Stimulated activated CD8-positive, alpha-beta memory T cell treated with anti-CD3 and anti-CD28 coated beads, Interleukin-4, amount 100 ng/mL, for 1 hour (primary cell): ENCODE measurements at regions not wholly inside any gene's neighbourhood (a gene's known extent, or its start where the extent isn't known, plus 50 kb on each side); places are given as distances from the start of the nearest gene placed in this dataset.

Source experiments
- DNase-seq, 2 donors: peaks; one replicate each; pipeline ENCODE4 v3.0.0-alpha.2; 2020; ENCODE audit warnings: low read depth in 2 of 2, low spot score in 1 of 2

DNA sequence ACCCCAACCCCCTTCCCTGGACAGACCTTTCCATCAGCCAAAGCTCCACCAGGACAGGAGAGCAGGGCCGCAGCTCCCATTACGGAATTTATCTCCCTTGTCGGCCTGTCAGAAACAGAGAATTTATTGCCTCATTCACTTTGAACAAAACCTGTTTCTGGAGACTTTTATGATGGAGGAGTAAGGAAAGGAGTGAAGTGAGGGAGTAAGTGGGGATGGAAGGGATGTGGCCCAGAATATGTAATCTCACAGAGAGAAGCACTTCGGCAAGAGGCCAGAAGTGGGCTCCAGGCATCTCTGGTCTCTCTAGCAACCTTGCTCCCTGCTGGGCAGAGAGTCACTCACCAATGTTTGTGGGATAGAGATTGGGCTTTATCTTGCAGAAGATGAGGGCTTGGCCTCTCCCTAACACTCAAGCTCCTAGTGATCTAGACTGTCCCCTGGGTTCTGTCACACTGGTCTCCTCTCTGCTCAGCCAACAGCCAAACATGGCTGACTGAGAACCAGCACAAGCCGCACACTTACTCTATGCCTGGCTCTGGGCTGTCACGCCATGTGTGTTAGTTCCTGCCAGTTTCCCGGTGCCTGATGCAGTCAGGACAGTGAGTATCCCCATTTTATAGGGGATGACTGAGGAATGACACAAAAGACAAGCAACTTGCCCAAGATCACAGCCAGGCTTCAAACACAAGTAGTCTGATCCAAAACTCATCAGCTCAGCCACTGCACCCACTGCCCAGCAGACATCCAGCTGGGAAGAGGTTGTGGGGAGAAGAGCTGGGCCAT is 149.4 kb upstream of the ZMIZ1 start:
- no peak for DNase-seq

DNA sequence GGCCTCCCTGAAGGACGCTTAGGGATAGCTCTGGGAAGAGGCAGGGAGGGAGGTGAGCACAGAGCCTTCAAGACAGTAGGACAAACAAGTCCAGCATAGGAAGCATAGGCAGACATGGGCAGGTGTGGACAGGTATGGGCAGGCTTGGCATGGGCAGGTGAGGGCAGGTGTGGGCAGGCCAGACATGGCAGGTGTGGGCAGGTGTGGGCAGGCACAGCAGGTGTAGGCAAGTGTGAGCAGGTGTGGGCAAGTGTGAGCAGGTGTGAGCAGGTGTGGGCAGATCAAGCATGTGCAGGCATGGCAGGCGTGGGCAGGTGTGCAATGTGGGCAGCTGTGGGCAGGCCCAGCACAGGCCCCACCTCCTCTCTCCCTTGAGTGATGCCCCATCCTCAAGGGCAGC is 148.8 kb upstream of the ZMIZ1 start:
- DNase-seq: no peak

DNA sequence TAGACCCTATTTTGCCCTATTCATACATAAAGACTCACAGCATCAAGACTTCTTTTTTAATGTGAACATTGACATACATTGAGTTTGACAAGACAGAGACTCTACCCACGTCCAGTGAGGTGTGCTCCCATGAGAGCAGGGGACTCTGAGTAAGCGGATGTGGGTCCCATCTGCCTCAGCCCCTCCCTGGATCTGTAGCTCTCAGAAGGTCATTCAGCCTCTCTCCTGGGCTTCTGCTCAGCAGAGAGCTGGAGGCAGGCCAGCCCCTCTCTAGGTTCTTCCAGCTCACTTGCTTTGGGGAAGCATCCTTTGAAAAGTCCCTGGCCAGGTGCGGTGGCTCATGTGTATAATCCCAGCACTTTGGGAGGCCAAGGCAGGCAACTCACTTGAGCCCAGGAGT is 146.9 kb upstream of the ZMIZ1 start:
- DNase-seq: no peak

DNA sequence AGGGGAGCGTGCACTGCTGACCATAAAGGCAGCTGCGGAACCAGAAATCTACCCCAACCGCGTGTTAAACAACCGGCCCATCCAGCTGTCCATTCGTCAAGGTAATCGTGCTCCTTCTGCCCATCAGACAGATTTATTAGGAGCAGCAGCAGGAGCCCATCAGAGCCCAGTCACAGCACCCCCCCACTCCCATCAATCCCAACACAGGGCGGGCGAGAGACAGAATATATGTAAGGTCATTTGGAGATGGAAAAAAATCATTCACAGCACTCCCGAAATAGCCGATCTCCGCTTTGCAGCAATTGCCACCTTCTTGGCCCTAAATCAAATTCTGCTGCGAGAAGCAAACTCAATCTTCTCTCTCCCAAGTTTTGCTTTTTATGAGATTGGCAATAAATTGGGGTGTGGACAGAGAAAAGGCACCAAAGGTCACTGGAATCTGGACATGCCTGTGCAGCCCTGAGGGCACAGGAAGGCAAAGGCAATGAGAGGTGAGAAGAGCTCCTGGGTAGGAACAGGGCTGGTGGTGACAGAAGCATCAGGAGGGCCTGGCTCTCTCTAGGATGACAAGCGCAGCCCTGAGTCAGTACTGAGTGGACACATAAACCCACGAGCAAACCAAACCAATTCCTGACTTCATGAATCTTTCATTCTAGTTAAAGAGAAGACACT is 145.0 kb upstream of the ZMIZ1 start:
- DNase-seq: no peak

DNA sequence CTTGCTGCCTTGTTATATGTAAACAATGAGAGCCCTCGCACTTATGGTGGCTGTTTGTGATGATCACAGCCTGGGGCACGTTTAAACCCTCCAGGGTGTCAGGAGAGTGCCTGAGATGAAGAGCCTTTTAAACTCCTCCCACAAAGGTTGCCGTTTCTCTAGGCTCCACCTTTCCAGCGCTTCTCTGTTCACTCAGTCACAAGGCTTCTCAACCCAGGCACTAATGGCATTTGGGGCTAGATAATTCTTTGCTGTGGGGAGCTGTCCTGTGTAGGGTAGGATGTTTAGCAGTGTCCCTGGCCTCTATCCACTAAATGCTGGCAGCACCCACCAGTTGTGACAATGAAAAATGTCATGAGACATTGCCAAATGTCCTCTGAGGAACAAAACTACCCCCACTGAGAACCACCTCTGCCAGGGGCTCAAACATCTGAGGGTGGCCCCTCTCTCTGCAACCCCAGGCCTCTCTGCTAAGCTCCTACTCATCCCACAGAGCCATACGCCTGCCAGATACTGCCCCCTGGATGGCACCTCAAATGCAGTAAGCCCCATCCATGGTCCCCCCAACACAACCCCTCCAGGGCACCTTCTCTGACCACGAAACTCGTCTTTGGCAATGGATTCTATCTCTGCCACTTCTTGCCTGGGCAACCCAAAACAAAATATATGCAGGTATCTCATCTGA is 144.3 kb upstream of the ZMIZ1 start:
- DNase-seq: no peak

DNA sequence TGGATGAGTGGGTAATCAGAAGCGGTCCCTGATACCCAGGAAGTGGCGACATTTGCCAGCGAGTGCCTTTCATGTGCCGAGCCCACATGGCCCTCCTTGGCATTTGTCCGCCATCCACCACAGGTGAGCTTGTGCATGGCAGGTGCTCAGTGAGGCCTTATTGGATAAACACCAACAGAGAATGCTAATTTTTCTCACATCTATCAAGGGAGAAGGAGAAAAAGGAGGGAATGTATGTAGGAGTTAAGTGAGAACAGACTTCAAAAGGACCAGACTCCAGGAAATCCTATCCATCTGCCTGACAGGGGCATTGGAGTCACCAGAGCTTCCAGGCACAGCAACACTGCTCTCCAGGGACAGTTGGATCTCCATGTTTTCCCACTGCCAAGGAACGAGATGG is 143.5 kb upstream of the ZMIZ1 start:
- no peak for DNase-seq

DNA sequence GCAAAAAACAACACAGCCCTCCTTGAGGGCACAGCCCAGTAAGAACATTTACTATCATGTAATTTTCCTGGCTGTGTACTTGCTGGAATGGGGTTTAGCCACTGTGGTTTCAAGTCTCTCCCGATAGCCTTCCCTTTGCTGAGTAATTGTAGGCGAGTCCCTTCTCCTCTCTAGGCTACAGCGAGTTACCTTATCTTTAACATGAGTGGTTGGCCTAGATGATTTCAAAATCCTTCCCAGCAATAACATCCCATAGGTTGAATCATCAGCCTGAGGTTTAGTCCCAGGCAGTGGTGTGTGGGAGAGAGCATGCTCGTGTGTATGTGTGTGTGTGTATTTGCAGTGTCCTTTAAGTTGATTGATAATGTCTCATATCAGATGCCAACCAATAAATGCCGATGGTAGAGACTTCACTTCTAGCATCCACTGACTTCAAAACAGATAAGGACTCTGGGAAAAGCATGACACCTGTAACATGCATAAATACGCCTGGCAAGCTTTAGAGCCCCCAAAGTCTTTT is 142.9 kb upstream of the ZMIZ1 start:
- no peak for DNase-seq

DNA sequence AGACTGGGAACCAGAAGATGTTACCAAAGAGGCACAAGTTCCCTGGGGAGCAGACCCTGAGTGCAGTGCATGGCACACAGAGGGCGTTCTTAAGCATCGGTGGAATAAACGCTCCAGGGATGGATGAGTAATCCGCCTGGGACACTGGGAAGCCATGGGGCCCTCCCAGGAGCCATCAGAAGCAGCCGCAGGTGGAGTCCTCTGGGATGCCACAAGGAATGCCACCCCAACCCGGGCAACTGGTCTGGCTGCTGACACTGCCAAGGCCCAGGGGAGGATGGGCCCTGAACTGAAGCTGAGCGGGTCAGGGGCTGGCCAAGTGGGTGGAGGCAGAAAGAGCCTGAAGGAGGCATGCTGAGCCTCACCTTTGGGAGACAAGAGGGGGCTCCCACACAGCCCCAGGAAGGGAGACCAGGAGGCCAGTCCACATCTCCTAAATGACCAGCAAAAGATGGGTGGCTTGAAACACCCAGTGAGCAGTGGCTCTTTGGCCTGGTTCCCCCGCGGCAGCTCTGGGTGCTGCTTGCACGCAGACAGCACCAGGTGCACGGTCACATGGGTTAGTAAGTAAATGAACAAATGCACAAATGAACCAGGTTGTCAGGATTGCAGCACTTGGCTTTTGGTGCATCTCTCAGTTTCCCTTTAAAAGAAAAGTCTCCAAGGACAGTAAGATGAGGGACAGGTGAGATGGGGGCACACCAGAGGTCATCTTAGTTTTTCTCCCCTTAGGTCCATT is 141.3 kb upstream of the ZMIZ1 start:
- DNase-seq: no peak

DNA sequence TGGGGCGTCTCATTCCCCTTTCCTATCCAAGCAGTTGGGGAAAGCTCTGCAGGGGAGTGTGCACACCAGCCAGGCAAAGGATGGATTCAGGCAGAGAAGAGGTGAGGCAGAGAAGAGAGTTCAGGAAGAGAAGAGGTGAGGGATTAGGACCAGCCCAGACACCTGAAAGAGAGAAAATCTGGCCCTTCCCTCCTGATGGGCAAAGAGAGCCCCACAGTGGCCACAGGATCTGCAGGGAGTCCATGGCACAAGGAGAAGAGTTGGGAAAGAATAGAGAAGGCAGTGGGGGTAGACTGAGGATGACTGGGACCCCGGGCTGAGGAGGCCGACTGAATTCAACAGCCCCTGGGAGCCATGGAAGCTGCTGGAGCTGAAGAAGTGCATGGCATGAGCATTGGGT is 140.4 kb upstream of the ZMIZ1 start:
- no peak for DNase-seq

DNA sequence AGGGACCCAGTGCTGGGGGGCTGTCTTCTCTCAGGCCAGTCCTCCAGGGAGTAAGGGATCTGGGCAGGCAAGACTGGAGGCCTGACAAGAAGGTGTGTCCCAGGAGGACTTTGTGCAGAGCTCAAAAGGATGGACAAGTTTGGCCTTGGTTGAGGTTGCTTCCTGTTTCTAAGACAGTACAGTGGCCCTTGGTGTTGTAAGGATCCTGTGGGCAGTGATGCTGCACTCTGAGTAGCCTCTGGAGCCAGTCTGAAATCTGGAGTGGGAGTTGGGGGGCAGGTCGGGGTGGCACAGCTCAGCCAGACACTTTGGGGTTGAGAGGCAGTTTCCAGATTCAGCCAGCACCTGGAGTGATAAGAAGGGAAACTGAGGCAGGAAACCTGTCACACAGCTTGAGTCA is 139.2 kb upstream of the ZMIZ1 start:
- no peak for DNase-seq

DNA sequence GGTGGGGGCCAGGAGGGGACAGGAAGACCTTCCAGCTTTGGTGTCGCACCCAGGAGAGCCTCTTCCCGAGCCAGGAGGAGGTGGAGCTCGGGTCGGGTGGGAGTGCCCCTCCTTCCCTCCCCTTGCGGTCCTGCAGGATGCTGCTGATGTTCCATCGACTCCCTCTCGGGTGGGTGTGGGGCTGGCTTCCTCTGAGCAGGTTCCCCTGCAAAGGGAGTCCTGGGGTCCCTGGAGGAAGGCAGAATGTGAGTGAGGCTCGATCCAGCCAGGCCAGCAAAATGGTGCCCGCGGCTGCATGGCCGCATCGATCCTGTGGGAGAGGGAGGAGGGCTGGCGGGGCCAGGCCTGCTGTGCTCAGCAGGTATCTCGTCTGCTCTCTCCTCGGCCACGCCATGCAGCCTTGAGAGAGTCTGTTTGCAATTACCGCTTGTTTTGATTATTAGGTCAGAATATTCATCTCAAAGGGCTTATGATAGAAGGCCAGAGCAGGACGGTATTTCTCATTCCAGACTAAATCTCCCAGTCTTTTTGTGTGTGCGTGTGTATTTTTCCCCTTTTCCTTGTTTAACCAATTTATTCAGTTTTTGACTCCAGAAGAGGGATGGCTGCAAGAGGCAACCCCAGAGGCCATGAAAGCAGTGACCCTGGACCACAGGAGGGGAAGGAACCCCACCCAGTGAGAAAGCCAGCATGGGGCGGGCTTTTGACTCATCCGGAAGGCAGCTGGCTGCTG is 137.3 kb upstream of the ZMIZ1 start:
- DNase-seq: no peak

DNA sequence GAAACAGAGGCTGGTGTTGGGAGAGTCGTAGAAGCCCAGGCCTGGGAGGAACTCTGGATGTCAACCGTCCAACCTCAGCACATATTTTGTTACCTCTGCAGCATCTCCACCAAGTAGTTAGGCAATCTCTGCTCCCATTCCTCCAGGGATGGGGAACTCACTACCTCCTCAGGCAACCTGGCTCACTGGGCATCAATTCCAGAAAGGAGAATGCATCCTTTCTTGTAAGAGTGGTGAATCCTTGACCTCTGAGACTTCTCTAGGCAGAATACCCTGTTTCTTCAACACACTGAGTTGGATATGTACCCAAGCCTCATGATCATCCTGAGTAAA is 136.7 kb upstream of the ZMIZ1 start:
- DNase-seq: no peak

DNA sequence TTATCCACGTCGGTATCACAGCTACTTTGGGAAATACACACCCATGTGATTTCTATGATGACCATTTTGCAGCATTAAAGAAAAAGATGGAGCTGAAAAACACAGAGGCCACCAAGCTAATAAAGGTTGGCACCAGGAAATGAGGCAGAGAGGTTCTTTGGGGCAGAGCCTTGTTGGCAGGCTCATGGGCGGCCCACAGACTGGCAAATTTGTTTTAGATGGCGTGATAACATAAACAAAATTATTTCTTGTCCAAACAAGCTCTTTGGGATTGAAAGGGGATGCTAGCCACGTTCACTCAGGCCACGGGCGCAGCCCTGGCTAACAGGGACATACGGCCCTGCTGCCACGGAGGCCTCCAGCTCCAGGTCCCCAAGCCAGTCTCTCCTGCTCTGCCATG is 135.9 kb upstream of the ZMIZ1 start:
- DNase-seq: no peak

DNA sequence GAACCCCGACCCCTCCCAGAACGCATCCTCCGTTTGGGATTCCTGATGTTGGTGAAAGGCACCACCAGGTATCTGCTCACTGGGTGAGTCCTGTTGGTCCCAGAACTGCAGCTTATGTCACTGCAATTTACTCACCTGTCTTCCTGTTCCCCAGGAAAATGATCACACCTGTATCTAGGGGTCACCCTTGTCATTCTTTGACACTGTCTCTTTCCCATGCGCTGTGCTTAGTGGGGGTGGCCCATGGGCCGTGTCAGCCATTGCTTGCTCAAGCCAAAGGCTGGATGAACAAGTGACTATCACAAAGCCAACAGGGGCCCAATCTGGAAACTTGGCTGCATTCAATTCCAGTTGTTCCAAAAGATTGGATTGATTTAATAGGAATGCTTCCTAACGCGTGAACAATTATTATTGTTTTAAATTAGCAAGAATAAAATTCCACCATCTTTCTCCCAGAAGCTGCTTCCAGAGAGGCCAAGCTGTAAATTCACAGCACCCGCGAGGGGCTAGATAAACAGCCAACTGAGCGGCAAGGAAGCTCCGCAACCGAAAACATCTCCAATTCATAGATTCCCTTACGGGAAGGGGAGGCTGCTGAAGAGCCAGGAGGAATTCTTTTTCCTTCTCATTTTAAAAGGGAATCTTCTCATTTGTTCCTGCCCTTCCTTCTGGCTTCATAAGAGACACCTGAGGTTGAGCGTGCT is 134.8 kb upstream of the ZMIZ1 start:
- no peak for DNase-seq

DNA sequence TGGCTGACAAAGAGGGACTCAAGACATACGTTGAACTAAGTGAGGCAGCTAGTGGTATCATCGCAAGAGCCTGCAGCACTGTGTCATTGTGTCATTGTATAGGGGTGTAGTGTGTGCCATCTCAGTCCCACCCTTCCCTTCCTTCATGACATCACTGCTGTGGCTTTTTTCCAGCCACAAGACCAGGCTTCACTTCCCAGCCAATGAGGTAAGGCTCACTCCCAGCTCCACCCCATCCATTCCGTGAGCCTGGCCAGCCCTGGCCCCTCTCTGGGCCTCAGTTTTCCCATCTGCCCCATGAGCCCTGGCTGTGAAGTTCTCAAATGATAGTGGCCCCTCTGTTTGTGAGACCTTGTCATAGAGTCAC is 134.3 kb upstream of the ZMIZ1 start:
- DNase-seq: no peak

DNA sequence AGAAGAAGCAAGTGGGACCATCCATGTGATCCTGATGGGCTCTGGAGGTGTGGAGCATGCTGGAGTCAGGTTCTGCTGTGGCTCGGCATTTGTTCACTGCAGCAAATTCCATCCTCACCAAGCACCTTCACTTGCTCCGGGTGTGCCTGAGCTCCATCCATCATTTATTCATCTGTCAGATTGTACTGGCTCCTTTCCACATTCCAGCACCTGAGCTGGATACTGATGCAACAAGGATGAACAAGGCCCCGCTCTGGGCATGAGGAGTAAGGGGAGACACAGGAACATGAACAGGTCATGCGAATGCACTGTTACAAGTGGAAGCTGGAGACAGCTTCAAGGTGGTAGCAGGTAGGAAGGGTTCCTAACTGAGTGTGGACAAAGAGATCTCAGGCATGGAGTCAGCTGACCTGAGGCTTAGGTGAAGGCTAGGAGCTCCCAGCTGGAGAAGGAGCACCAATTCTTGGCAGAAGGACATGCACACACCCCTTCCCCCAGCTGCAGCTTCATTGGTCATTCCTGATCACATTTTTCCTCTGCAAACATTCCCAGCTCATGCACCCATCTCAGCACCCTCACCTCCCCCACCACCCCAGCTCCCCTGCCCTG is 133.7 kb upstream of the ZMIZ1 start:
- no peak for DNase-seq

DNA sequence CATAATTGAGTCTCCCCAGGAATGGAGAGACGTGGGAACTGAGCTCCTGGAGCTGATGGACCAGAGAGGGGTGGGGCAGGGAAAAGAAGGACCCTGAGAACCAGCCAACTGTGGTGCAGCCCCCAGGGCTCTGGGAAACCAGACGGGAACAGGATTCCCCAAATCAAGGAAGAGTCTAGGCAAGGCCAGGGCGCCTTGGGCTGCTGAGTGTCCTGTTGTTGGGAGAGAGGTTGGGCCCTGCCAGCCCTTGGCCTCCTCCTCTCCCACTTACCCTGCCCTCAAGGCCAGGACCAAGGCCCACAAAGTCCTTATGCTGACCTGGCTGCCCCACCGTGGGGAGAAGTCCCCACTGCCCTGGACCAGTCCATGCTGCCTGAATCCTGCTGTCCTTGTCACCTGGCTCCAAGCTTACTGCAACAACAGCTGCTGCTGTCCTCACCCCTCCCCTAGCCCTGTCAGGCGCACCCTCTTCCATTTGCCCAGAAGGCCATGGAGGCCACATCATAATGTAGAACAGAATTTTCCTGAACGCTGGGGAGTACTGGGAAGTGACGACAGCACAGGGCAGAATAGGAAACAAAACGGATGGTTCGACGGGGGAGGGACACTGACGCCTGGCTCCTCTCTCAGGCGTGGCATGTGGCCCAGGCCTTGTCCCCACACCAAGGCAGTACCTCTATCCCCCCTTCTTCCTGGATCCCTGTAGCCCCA is 132.9 kb upstream of the ZMIZ1 start:
- no peak for DNase-seq

DNA sequence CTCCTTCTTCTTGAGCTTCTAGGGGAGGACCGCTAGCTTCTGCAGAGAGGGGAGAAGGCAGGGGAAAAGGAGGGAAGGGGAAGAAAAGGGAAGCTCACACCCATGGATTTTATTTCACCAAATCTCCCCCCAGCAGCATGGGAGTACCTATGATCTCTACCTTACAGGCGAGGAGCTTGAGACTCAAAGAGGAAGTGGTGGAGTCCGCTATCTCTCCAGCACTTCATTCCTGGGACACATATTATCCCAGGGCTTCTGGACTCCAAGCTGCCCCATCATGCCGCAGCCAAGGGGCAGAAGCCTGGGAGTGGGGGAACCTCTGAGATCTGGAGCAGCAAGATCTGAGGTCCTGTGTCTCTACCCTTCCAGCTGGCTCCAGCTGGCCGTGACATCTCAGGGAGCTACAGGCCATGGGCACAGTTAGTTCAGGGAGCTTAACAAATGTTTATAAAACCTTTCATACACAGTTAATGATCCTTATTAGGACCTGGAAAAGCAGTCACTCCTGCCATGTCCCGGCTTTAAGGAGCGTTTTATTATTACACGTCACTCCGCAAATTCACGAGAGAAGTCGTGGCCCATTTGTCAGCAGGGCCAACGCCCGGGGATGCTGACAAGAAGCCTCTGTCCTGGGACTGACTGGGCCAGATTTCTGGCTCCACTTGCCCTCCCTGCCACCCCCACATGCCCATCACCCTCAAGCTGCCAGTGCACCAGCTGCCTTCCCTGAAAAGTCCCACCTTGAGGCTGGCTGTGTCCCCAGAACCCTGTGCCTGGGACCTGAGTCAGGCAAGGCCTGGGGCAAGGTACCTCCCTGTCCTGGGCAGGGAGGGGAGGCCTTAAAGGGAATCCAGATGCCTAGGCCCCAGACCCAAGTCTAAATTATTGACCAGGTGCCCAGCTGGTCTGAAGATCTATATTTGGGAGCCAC is 132.1 kb upstream of the ZMIZ1 start:
- DNase-seq: no peak
